Stimulated activated CD8-positive, alpha-beta memory T cell treated with anti-CD3 and anti-CD28 coated beads, Interleukin-12 subunit alpha, Interleukin-12 subunit beta, amount 100 ng/mL, for 24 hours (primary cell): ENCODE measurements at regions not wholly inside any gene's neighbourhood (a gene's known extent, or its start where the extent isn't known, plus 50 kb on each side); places are given as distances from the start of the nearest gene placed in this dataset.
"Not testable (repeated sequence)": the region's sequence is repeated elsewhere in the genome, so short reads cannot be mapped to it uniquely, and the experiment has no call there.

Source experiments
- DNase-seq: peaks from one replicate; pipeline ENCODE4 v3.0.0-alpha.2; 2020; ENCODE audit errors: extremely low read depth

GRCh38 chr1:206361978-206362543 is 108.2 kb upstream of the IKBKE start:
- not testable (repeated sequence) for DNase-seq

GRCh38 chr1:206362994-206363393 is 107.3 kb upstream of the IKBKE start:
- DNase-seq, result not testable (repeated sequence)

- not testable (repeated sequence) for DNase-seq
Observed at GRCh38 chr1:206365271-206365670, 105.0 kb upstream of the IKBKE start.

- DNase-seq, result not testable (repeated sequence)
Observed at GRCh38 chr1:206366131-206366530, 104.1 kb upstream of the IKBKE start.

GRCh38 chr1:206366772-206367171 is 103.5 kb upstream of the IKBKE start:
- not testable (repeated sequence) for DNase-seq

- DNase-seq, result not testable (repeated sequence)
Observed at GRCh38 chr1:206367955-206368622, 102.2 kb upstream of the IKBKE start.

- not testable (repeated sequence) for DNase-seq
Observed at GRCh38 chr1:206374725-206375124, 95.6 kb upstream of the IKBKE start.

GRCh38 chr1:206375552-206375951 is 94.7 kb upstream of the IKBKE start:
- DNase-seq, result not testable (repeated sequence)

GRCh38 chr1:206378506-206378905 is 91.8 kb upstream of the IKBKE start:
- not testable (repeated sequence) for DNase-seq

- DNase-seq, result not testable (repeated sequence)
Observed at GRCh38 chr1:206379245-206379644, 91.0 kb upstream of the IKBKE start.

- DNase-seq, result not testable (repeated sequence)
Observed at GRCh38 chr1:206380163-206380790, 90.0 kb upstream of the IKBKE start.

GRCh38 chr1:206380791-206381610 is 89.3 kb upstream of the IKBKE start:
- not testable (repeated sequence) for DNase-seq

- DNase-seq, result not testable (repeated sequence)
Observed at GRCh38 chr1:206384029-206384807, 86.1 kb upstream of the IKBKE start.

- DNase-seq, result not testable (repeated sequence)
Observed at GRCh38 chr1:206384891-206385290, 85.4 kb upstream of the IKBKE start.

GRCh38 chr1:206387631-206388030 is 82.6 kb upstream of the IKBKE start:
- DNase-seq, result not testable (repeated sequence)

- DNase-seq, result not testable (repeated sequence)
Observed at GRCh38 chr1:206391903-206392302, 78.4 kb upstream of the IKBKE start.

- not testable (repeated sequence) for DNase-seq
Observed at GRCh38 chr1:206397501-206397900, 72.8 kb upstream of the IKBKE start.

- DNase-seq, result not testable (repeated sequence)
Observed at GRCh38 chr1:206398261-206398660, 72.0 kb upstream of the IKBKE start.

- DNase-seq, result not testable (repeated sequence)
Observed at GRCh38 chr1:206403612-206404307, 66.5 kb upstream of the IKBKE start.

- not testable (repeated sequence) for DNase-seq
Observed at GRCh38 chr1:206404309-206405027, 65.8 kb upstream of the IKBKE start.
